AML-193 (cell line): ENCODE measurements at regions not wholly inside any gene's neighbourhood (a gene's known extent, or its start where the extent isn't known, plus 50 kb on each side); places are given as distances from the start of the nearest gene placed in this dataset.

Experiments used
- DNase-seq, 2 experiments: peaks; one replicate each; lab custom pipeline; 2025; lab: John Stamatoyannopoulos, UW

DNA sequence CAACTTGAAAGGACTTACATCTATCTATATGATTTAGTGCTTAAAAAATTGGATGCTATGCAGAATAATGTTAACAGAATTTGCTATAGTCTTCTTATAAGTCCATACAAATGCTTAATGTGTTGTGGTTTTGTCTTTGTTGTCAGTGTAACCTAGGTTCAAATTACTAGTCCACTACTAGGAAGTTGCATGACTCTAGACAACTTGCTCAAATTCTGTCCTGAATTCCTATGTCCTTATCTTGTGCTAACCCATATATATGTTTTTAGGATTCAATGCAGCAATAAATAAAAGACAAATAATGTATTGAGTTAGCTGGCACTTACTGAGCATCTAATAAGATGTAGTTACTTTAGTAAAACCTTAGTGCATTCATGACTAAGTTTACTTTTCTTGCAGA lies 276.5 kb upstream of the KCNMB2 start:
- DNase-seq: no peak

DNA sequence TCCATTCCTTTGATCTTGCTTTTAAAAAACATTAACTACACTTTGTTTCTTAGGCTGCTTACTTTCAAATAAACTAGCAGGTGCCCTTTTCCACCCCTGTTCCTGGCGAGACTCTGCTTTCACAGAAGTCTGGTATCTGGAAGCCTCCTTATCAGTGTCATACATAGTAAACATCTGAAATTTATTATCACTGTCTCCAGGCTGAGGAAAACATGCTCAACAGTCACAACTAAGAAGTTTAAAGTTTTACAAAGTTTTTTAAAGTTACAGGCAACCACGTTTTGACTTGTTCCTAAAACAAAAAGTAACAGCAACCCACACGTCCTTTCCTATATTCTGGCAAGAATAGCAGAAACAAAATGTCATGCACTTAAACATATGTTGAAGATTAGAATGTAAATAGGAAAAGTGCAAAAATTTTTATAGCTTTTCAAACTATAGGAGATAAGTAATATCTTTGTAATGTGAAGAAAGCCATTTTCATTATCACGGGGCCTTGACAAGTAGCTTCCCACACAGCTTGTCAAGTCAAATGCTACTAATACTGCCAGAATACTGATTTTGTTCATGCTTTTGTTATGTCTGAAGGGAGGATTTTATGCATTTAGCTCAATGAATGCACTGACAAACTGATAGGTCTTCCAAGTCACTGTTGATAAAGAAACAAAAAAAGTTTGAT lies 275.2 kb upstream of the KCNMB2 start:
- no peak for DNase-seq

GRCh38 chr3:178263236-178263916 lies 272.9 kb upstream of the KCNMB2 start:
- peak; percentile 87 to 92 for DNase-seq

DNA sequence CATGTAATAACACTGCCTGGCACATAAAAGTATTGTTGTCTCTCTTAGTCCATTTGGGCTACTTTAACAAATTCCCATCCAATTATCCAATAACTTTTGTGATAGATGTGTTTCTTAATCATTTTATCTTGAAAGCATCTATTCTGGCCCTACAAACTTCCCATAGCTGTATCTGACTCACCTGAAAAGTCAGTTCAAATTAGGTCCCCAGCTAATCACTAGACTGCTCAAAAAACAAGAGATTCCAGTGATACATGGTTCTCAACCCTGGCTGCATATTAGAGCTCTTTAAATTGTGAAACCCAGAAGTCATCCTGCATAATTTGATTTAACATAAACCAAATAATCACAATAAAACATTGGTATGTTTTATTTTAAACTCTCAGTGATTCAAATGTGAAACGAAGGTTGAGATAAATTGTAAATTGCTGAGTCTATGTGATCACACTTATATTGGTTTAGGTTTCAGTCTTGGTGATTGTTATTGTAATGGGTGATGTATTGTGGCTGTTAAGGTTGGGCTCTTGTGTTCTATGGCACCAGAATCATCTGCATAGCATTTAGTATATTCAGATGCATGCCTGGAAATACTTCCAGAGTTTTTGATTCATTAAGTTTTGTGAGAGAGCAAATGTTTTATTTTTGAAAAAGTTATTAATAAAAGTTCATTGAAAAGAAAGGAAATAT lies 268.9 kb upstream of the KCNMB2 start:
- no peak for DNase-seq

DNA sequence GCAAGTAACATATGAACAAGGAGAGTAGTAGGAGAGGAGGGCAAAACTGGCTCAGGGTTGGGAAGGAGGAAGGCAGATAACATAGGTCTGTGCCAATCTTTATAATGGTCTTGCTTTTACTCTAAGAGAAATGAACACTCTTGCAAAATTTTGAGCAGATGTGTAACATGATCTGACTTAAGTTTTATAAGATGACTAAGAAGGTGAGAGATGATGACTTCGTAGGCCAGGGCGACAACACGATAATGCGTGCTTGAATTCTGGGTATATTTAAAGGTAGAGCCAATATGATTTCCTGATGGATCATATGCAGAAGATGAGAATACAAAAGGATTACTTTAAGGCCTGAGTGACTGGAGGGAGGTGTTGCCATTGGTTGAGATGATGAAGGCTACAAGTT lies 265.4 kb upstream of the KCNMB2 start:
- DNase-seq: no peak

DNA sequence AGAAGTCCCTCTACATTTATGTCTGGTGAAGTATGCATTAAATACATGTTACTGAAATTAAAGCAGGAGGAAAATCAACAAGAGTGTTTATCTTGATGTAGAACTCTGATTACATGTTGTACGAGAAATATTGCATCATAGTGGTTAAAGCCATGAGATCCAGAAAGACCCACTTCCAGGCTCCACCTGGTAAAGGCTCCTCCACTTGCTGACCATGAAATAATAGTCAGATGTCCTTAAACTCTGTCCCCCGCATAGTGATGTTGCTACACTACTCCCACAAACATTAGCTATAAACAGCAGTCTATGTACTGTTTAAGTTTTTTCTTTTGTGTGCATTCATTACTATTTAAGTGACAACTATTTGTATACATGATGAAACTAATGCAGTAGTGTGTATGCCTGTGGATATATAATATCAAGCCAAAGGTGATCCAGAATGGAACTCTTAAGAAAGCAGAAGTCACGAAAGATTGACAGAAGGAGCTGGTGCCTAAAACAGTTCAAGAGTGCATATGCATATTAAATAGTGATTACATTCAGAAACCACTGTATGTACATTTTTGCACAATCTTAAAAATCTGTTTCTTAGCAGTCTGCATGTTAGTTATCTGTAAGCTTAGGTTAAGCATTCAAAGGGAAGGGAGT lies 264.4 kb upstream of the KCNMB2 start:
- DNase-seq: no peak

DNA sequence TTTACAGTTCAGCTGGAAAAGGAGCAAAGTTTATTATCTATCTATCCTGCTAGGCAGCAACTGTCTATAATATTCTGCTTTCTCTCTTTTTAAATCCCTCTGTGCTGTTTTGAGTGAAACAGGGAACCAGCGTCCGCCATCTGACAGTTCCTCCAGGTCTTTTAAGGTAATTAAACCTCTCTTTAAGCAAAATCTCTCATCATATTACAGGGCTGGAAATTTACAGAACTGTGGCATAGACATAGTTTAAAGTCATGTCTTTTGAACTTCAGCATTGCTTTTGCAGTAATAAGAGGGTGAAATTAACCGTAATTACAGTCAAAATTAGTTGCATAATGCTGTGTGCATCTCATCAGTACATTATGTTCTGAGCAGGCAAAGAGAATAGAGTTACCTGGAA lies 263.4 kb upstream of the KCNMB2 start:
- no peak for DNase-seq

DNA sequence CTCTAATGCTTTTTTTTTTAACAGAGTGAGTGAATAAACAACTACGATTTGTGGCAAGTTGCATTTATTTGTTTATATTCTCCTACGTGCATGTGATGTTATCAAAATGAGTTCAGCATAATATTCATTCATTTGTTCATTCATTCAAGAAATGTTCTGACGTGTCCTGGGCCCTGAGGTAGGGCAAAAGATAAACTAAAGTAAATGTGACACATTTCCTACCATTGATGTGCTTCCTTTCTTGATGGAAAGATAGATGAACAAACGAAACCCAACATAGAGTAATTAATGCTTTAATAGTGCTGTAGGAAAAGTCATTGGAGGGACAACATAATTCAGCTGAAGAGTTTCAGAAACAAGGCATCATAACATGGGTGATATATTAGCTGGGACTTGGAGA lies 261.5 kb upstream of the KCNMB2 start:
- no peak for DNase-seq

DNA sequence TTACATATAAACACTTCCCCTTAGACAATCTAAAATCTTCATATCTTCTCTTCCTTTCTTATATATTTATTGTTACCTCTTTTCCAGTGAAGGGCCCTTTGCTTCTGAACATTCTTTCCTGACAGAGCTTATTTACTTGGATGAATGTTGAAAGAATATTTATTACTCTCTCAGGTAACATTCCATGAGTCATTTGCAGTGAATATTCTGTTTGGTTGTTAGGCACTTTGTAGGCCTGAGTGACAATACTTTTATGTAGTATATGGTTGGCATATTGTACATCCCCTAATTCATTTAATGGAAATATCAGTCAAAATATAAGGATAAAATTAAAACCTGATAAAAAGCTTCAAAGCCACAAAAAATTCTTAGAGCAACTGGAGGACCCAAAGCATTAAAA lies 260.9 kb upstream of the KCNMB2 start:
- DNase-seq: no peak

DNA sequence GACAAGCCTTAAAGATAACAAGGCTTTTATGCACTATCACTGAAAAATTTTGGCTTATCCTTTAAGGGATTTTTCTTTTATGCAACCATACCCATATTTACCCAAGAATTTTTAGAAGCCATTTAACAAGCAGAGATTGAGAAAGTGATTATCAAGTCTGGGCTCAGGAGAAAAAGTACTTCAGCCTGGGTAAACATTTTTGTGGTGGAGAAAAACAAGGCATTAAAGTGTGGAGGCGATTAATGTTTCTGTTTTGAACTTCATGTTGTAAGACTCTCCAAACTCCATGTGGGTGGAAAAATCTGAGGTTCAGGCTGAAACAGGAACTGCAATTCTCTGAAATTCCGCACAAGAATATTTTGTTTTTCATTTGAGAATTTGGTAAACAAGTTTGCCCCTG lies 260.4 kb upstream of the KCNMB2 start:
- DNase-seq: no peak

DNA sequence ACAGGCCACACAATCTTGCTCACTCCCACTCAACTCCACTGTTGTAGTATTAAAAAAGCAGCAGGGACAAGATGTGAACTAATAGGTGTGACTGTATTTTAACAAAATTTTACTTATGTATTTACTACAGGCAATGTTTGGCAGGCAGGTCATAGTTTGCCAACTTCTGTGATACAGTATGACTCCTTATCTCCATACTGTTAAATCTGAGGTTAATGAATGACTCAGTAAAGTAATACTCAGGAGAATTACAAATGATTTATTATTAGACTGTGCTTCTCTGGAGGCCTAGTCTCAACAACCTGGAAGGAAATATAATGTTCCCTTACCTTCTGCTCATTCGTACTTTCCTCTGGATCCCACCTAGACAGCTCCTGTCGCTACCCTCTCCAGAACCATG lies 258.6 kb upstream of the KCNMB2 start:
- no peak for DNase-seq

- no peak for DNase-seq
These were observed 252.7 kb upstream of the KCNMB2 start for GRCh38 chr3:178283561-178283960.

- DNase-seq: no peak
These were observed 252.1 kb upstream of the KCNMB2 start for GRCh38 chr3:178284181-178284580.

DNA sequence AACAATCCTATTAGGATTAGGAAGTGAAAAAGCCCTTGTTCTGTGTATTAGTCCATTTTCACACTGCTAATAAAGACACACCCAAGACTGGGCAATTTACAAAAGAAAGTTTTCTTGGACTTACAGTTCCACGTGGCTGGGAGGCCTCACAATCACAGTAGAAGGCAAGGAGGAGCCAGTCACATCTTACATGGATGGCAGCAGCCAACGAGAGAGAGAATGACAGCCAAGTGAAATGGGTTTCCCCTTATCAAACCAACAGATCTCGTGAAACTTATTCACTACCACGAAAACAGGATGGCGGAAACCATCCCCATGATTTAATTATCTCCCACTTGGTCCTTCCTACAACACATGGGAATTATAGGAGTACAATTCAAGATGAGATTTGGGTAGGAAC lies 248.2 kb upstream of the KCNMB2 start:
- DNase-seq: no peak

GRCh38 chr3:178289544-178290160 lies 246.6 kb upstream of the KCNMB2 start:
- peak; percentile 93 to 94 for DNase-seq

DNA sequence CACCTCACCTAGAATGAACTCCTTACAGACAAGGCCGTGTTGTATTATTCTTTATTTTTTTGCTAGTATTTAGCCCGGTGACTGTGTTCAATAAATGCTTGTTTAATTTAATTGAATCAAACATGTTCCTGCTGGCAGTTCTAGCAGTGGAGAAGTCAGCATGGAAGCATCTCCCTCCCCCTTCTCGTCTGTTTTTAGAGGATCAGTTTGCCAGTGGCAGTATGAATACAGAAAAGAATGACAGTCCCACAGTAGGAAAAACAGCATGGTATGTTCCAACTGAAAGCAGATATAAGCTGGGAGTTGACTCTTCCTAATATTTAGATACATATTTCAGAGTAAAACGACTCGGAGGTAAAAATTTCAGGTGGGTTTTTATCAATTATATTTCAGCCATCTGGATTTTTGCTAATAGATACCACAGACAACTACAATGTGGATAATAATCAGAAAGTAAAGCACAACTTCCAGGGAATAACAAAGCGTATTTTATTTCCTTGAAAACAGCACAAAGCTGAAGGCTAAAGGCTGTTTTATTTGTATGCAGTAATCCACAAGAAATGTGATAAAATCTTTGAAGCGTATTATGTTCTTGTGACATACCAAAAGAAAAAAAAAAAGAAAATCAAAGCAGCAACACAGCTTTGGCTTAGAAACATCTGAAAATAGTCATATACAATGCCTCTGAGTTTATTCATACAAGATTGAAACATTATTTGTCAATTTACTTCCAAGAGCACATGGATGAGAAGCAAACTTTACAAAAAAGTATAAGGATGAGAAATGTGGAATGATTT lies 244.5 kb upstream of the KCNMB2 start:
- no peak for DNase-seq

DNA sequence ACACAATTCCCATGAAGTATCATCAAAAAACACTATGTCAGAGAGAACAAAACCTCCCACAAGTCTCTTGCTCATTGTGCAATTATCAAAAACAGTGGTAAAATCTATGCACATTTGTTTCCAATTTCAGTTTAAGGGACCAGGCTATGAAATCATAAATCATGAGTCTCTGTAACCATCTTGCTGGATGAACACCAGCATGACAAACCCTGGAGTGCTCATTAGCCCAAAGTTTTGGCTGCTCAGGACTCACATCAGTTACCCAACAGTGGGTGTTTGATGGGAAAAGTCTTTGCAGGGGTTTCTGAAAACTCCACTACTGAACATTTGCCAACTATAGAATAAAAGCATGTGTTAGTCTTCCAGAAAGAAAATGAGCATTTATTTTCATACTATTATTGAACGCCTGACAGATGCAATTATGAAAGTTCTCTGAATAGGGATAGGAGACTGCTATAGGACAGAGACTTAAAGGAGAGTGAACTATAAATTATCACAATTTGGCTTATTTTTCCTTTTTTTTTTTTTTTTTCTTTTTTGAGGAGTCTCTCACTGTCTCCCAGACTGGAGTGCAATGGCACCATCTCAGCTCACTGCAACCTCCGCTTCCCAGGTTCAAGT lies 240.8 kb upstream of the KCNMB2 start:
- no peak for DNase-seq

- no peak for DNase-seq
These were observed 239.0 kb upstream of the KCNMB2 start for GRCh38 chr3:178297199-178297598.

DNA sequence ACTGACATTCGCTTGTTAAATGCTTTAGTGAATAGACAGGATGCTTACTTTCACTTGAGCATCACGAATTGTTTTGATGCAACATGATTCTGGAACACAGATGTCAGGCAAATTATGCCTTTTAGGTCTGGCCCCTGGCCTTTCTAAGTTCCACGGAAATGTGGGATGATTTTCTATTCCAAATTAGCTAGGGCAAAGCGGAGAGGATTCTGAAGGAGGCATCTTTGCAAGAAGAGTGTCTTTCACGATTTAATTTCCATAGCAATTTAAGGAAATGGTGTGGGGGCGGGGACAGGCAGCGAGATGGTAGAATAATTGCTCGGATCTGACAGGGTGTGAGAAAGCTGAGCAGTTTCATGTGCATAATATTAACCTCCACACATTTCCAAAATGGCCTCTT lies 238.5 kb upstream of the KCNMB2 start:
- DNase-seq: no peak

DNA sequence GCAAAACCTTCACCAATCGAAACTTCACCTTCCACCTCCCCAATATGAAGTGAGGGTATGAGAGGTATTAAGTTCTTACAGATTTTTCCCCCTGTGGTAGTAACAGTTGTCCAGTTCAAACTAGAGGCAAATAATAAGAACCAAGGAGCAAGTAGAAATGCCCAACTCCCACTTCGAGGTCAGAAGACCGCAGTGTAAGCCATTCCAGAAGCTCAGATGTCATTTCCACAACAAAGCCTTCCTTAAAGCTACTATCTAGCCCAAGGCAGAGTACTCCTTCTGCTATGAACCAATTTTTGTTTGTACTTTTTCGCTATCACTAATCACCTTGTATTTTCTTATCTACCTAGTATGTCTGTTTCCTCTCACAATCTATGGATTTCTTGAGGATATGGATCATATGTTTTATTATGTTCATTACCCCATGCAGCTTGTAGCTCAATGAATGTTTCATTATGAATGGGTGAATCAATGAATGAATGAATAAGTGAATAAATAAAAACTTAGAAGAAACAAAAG lies 235.7 kb upstream of the KCNMB2 start:
- DNase-seq: no peak
